GM18951 (cell line): ENCODE measurements at regions not wholly inside any gene's neighbourhood (a gene's known extent, or its start where the extent isn't known, plus 50 kb on each side); places are given as distances from the start of the nearest gene placed in this dataset.

ENCODE experiments used
- POLR2A ChIP-seq: IDR thresholded peaks from 4 replicates; pipeline ENCODE4 v1.6.1; 2011; ENCODE audit warnings: mild to moderate bottlenecking; ENCODE audit not compliant: insufficient read length, insufficient read depth; ENCODE audit errors: extremely low read depth
- in situ Hi-C: fragments of 300-500 bp; cut with MboI; formaldehyde crosslinking; loops from one replicate; pipeline ENCODE4 v1.12.0; 2022; ENCODE audit warnings: low sequenced_read_pairs, mixed read lengths, inconsistent platforms; ENCODE audit not compliant: unreplicated experiment

- in situ Hi-C loops: no loop called here
- TF ChIP-seq POLR2A: no peak
These were observed 137.8 kb downstream of the RRAGC start for GRCh38 chr1:38721816-38722215.

GRCh38 chr1:38719880-38720279 lies 139.7 kb downstream of the RRAGC start:
- in situ Hi-C loops: no loop called here
- no peak for TF ChIP-seq POLR2A

- no peak for TF ChIP-seq POLR2A
- in situ Hi-C loops: no loop called here
These were observed 141.5 kb downstream of the RRAGC start for GRCh38 chr1:38718031-38718430.

- in situ Hi-C loops: no loop called here
- no peak for TF ChIP-seq POLR2A
These were observed 143.3 kb downstream of the RRAGC start for GRCh38 chr1:38716229-38716628.

- in situ Hi-C loops: no loop called here
- no peak for TF ChIP-seq POLR2A
These were observed 144.2 kb downstream of the RRAGC start for GRCh38 chr1:38715415-38715814.

GRCh38 chr1:38712046-38712445 lies 147.5 kb downstream of the RRAGC start:
- in situ Hi-C loops: no loop called here
- no peak for TF ChIP-seq POLR2A

- no peak for TF ChIP-seq POLR2A
- in situ Hi-C loops: no loop called here
These were observed 150.8 kb downstream of the RRAGC start for GRCh38 chr1:38708701-38709258.

GRCh38 chr1:38701088-38701487 lies 158.5 kb downstream of the RRAGC start:
- TF ChIP-seq POLR2A: no peak
- in situ Hi-C loops: no loop called here

GRCh38 chr1:38700077-38700470 lies 159.5 kb downstream of the RRAGC start:
- TF ChIP-seq POLR2A: no peak

GRCh38 chr1:38699330-38700076 lies 160.1 kb downstream of the RRAGC start:
- TF ChIP-seq POLR2A: no peak
- in situ Hi-C loops: no loop called here

More at GRCh38 chr1:38700077-38700470, 159.5 kb downstream of the RRAGC start:
- in situ Hi-C loops: no loop called here

GRCh38 chr1:38697387-38697786 lies 162.2 kb downstream of the RRAGC start:
- in situ Hi-C loops: no loop called here
- TF ChIP-seq POLR2A: no peak

GRCh38 chr1:38696371-38696770 lies 163.2 kb downstream of the RRAGC start:
- in situ Hi-C loops: no loop called here
- no peak for TF ChIP-seq POLR2A

- TF ChIP-seq POLR2A: no peak
- in situ Hi-C loops: no loop called here
These were observed 165.8 kb downstream of the RRAGC start for GRCh38 chr1:38693759-38694158.

- in situ Hi-C loops: no loop called here
- TF ChIP-seq POLR2A: no peak
These were observed 166.5 kb downstream of the RRAGC start for GRCh38 chr1:38693031-38693430.

GRCh38 chr1:38690790-38691449 lies 168.7 kb downstream of the RRAGC start:
- in situ Hi-C loops: no loop called here
- no peak for TF ChIP-seq POLR2A

GRCh38 chr1:38686927-38687255 lies 172.7 kb downstream of the RRAGC start:
- TF ChIP-seq POLR2A: no peak
- in situ Hi-C loops: no loop called here
